T-cell (primary cell): ENCODE measurements at regions not wholly inside any gene's neighbourhood (a gene's known extent, or its start where the extent isn't known, plus 50 kb on each side); places are given as distances from the start of the nearest gene placed in this dataset.
"Not testable (repeated sequence)": the region's sequence is repeated elsewhere in the genome, so short reads cannot be mapped to it uniquely, and the experiment has no call there.

Experiments used
- ATAC-seq, 4 experiments: fragments of 200-7000 bp in 3 of 4; fragments of 150-1000 bp in 1 of 4; cut with Tn5 transposase; replicated peaks in 1 of 4; 1 replicate in 3 of 4; 2 replicates in 1 of 4; pipeline ENCODE4 v1.10.0; 2021; ENCODE audit warnings: moderate library complexity in 3 of 4, mild to moderate bottlenecking in 2 of 4, moderate number of reproducible peaks in 1 of 4
- CTCF ChIA-PET, 2 donors: fragments of 300-600 bp; sonication (Branson Sonifier 250); formaldehyde crosslinking; loops; one replicate each; lab custom pipeline; 2022; ENCODE audit warnings: antibody characterized with exemption in 2 of 2; lab: Charles Lee
- POLR2A ChIA-PET, 2 donors: fragments of 300-600 bp; sonication (Branson Sonifier 250); formaldehyde crosslinking; loops; one replicate each; lab custom pipeline; 2022; ENCODE audit warnings: antibody characterized with exemption in 2 of 2; lab: Charles Lee
- DNase-seq, 35 experiments: peaks; one replicate each; pipeline versions ENCODE4 v3.0.0 to v3.0.0-alpha.2; 2013 to 2023
- H3K27ac ChIP-seq: one replicate; pipeline ENCODE4 v1.5.1; 2013; ENCODE audit warnings: low read length
- H3K27me3 ChIP-seq, 2 experiments: replicated peaks in 1 of 2; 1 replicate in 1 of 2; 2 replicates in 1 of 2; pipeline versions ENCODE4 v1.6.1 to v1.7.0; 2013; ENCODE audit warnings: low read length in 1 of 2, mixed read lengths in 1 of 2; ENCODE audit not compliant: control insufficient read depth in 2 of 2, insufficient read depth in 2 of 2; ENCODE audit errors: extremely low read depth in 1 of 2
- H3K36me3 ChIP-seq, 2 donors: 1 replicate in 1 of 2; 2 replicates in 1 of 2; pipeline versions ENCODE4 v1.6.1 to v1.7.0; 2013; ENCODE audit warnings: low read length in 1 of 2; ENCODE audit not compliant: control insufficient read depth in 2 of 2, insufficient read depth in 1 of 2; ENCODE audit errors: extremely low read depth in 1 of 2
- H3K4me1 ChIP-seq, 2 experiments: 1 replicate in 1 of 2; 2 replicates in 1 of 2; pipeline versions ENCODE4 v1.6.1 to v1.7.0; 2013; ENCODE audit warnings: low read length in 2 of 2, mixed read lengths in 1 of 2; ENCODE audit not compliant: insufficient read depth in 2 of 2, control insufficient read depth in 1 of 2; ENCODE audit errors: extremely low read depth in 1 of 2
- H3K4me3 ChIP-seq, 2 donors: 1 replicate in 1 of 2; 2 replicates in 1 of 2; pipeline versions ENCODE4 v1.5.1 to v1.7.0; 2013; ENCODE audit warnings: mild to moderate bottlenecking in 2 of 2, low read length in 1 of 2, moderate library complexity in 1 of 2; ENCODE audit not compliant: control insufficient read depth in 1 of 2; ENCODE audit errors: extremely low read depth in 1 of 2
- H3K9me3 ChIP-seq: 2 replicates; pipeline ENCODE4 v1.7.0; 2013
- H3K27ac Mint-ChIP-seq, 2 donors: one replicate each; pipeline ENCODE4 v1.8.0; 2020 to 2021; ENCODE audit warnings: mild to moderate bottlenecking in 2 of 2, mixed read lengths in 2 of 2
- H3K27me3 Mint-ChIP-seq, 2 donors: one replicate each; pipeline ENCODE4 v1.8.0; 2021 to 2022; ENCODE audit warnings: mixed read lengths in 2 of 2
- H3K36me3 Mint-ChIP-seq: one replicate; pipeline ENCODE4 v1.8.0; 2021; ENCODE audit warnings: mixed read lengths
- H3K4me1 Mint-ChIP-seq, 3 donors: one replicate each; pipeline ENCODE4 v1.8.0; 2020 to 2022; ENCODE audit warnings: mixed read lengths in 3 of 3, mild to moderate bottlenecking in 1 of 3
- H3K4me3 Mint-ChIP-seq, 3 donors: one replicate each; pipeline ENCODE4 v1.8.0; 2020 to 2022; ENCODE audit warnings: mild to moderate bottlenecking in 3 of 3, mixed read lengths in 3 of 3, moderate library complexity in 3 of 3
- H3K9me3 Mint-ChIP-seq, 3 donors: one replicate each; pipeline ENCODE4 v1.8.0; 2020 to 2022; ENCODE audit warnings: mixed read lengths in 3 of 3
- WGBS: methylation state at CpG from one replicate; pipeline ENCODE4 v1.1.5; 2013; ENCODE audit warnings: missing lambda C conversion rate; ENCODE audit not compliant: insufficient coverage; 5-methylcytosine and 5-hydroxymethylcytosine counted together

DNA sequence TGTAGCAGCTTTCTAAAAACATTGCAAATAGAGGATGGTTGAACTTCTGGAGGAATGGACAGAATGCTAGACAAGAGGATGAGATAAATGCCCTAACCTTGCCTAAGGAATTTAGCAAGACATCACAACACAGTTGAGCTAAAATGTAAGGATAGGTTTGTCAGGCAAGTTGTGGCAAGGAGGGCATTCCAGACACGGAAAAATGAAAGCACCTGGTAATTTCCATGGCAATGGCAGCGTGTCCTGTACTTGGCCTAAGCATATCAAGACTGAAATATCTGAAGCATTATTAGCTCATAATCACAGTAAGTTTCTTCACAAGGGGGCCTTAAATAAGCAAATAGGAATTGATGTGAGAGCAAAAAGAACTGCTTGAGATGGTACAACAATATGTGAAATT, 105.1 kb upstream of the USP25 start:
- H3K36me3 ChIP-seq, result no peaks in the 10 kb centered on the region
- Mint-ChIP-seq H3K4me1 (no peaks in the 10 kb centered on the region), H3K27ac (no peak overlapping the region), H3K36me3 (no peaks in the 10 kb centered on the region), H3K9me3 (no peaks in the 10 kb centered on the region), H3K27me3 (peaks cover 0 to 3% of the 10 kb centered on the region in 2 donors), H3K4me3 (no peak overlapping the region)
- H3K27me3 ChIP-seq, result no peaks in the 10 kb centered on the region
- DNase-seq (no peak), ATAC-seq (no peak)
- H3K27ac ChIP-seq, result no peak overlapping the region
- H3K4me1 ChIP-seq, result no peaks in the 10 kb centered on the region
- no peaks in the 10 kb centered on the region for H3K9me3 ChIP-seq
- WGBS, result no CpG with 5 or more reads among the region's 2 CpGs
- CTCF ChIA-PET, result interaction anchor here in 1 of 2 donors (0.9 kb wide), 1 partner anchor 10 kb away, joined by 3 read pairs; no protein-coding TSS in a partner anchor
- no peak overlapping the region for H3K4me3 ChIP-seq
- POLR2A ChIA-PET, result no interaction called here

DNA sequence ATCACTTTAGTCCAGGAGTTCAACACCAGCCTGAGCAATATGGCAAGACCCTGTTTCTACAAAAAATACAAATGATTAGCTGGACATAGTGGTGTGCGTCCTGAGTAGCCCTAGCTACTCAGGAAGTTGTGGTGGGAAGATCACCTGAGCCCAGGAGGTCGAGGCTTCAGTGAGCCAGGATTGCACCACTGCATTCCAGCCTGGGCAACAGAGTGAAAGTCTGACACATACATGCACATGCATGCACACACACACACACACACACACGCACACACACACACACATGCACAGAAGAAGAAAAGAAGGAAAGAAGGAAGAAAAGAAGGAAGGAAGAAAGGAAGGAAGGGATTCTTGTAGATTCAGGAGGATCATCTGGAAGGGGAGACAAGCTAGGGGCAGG, 104.4 kb upstream of the USP25 start:
- DNase-seq, result no peak
- no peaks in the 10 kb centered on the region for H3K36me3 Mint-ChIP-seq
- no peaks in the 10 kb centered on the region for H3K4me1 Mint-ChIP-seq
- Histone ChIP-seq H3K27ac (no peak overlapping the region), H3K36me3 (no peaks in the 10 kb centered on the region), H3K9me3 (no peaks in the 10 kb centered on the region), H3K4me3 (no peak overlapping the region), H3K27me3 (no peaks in the 10 kb centered on the region), H3K4me1 (no peaks in the 10 kb centered on the region)
- ChIA-PET CTCF (interaction anchor here (0.5 to 0.9 kb wide), 2 partner anchors 11 to 718 kb away, joined by 3 read pairs; no protein-coding TSS in a partner anchor), POLR2A (no interaction called here)
- no peak overlapping the region for H3K4me3 Mint-ChIP-seq
- WGBS, result no CpG with 5 or more reads among the region's 3 CpGs
- peaks cover 0 to 3% of the 10 kb centered on the region in 2 donors for H3K27me3 Mint-ChIP-seq
- H3K9me3 Mint-ChIP-seq, result no peaks in the 10 kb centered on the region
- ATAC-seq, result no peak
- H3K27ac Mint-ChIP-seq, result no peak overlapping the region

DNA sequence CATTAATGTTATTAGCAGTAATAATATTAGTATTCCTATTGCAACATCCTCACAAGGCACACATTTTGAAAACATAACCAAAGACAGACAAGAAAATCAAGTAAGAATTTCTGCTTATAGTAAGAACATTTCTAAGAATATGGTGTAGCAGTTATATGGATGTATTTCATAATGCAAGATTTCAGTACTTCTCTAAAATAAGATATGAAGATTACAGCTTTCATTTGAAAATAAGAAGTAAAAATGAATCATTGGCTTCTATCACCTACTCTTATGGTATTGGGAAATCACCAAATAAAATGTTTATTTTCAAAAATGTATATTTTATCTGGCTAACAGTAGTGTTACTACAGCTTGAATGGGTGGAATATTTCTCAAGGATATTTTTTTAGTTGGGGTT, 103.8 kb upstream of the USP25 start:
- Histone ChIP-seq H3K27ac (no peak overlapping the region), H3K4me3 (no peak overlapping the region), H3K4me1 (no peaks in the 10 kb centered on the region), H3K27me3 (no peaks in the 10 kb centered on the region), H3K36me3 (no peaks in the 10 kb centered on the region), H3K9me3 (no peaks in the 10 kb centered on the region)
- ChIA-PET CTCF (no interaction called here), POLR2A (no interaction called here)
- Mint-ChIP-seq H3K9me3 (no peaks in the 10 kb centered on the region), H3K4me3 (no peak overlapping the region), H3K27me3 (peaks cover 0 to 3% of the 10 kb centered on the region in 2 donors), H3K36me3 (no peaks in the 10 kb centered on the region), H3K4me1 (no peaks in the 10 kb centered on the region), H3K27ac (no peak overlapping the region)
- DNase-seq (no peak), ATAC-seq (no peak)

- Mint-ChIP-seq H3K27ac (no peak overlapping the region), H3K9me3 (no peaks in the 10 kb centered on the region), H3K4me1 (no peaks in the 10 kb centered on the region), H3K36me3 (no peaks in the 10 kb centered on the region), H3K4me3 (no peak overlapping the region), H3K27me3 (peaks cover 0 to 3% of the 10 kb centered on the region in 2 donors)
- WGBS, result 80% methylated on average over 1 of the region's 3 CpGs
- Histone ChIP-seq H3K27me3 (no peaks in the 10 kb centered on the region), H3K4me1 (no peaks in the 10 kb centered on the region), H3K36me3 (no peaks in the 10 kb centered on the region), H3K9me3 (no peaks in the 10 kb centered on the region), H3K4me3 (no peak overlapping the region), H3K27ac (no peak overlapping the region)
- ChIA-PET POLR2A (no interaction called here), CTCF (no interaction called here)
- DNase-seq (no peak), ATAC-seq (no peak)
Observed at GRCh38 chr21:15627011-15627410, 102.8 kb upstream of the USP25 start.

- H3K4me3 ChIP-seq, result no peak overlapping the region
- H3K9me3 Mint-ChIP-seq, result no peaks in the 10 kb centered on the region
- H3K4me1 Mint-ChIP-seq, result no peaks in the 10 kb centered on the region
- H3K27me3 Mint-ChIP-seq, result peaks cover 0 to 3% of the 10 kb centered on the region in 2 donors
- H3K27me3 ChIP-seq, result no peaks in the 10 kb centered on the region
- H3K36me3 ChIP-seq, result no peaks in the 10 kb centered on the region
- no peak overlapping the region for H3K4me3 Mint-ChIP-seq
- WGBS, result 80% methylated on average over 3 of the region's 7 CpGs
- H3K9me3 ChIP-seq, result no peaks in the 10 kb centered on the region
- H3K27ac Mint-ChIP-seq, result no peak overlapping the region
- no peaks in the 10 kb centered on the region for H3K4me1 ChIP-seq
- POLR2A ChIA-PET, result interaction anchor here in 1 of 2 donors (0.6 kb wide), 1 partner anchor 12 kb away, joined by 3 read pairs; no protein-coding TSS in a partner anchor
- no peaks in the 10 kb centered on the region for H3K36me3 Mint-ChIP-seq
- DNase-seq (no peak), ATAC-seq (no peak)
- CTCF ChIA-PET, result no interaction called here
- H3K27ac ChIP-seq, result no peak overlapping the region
Observed at GRCh38 chr21:15627823-15628222, 102.0 kb upstream of the USP25 start.

DNA sequence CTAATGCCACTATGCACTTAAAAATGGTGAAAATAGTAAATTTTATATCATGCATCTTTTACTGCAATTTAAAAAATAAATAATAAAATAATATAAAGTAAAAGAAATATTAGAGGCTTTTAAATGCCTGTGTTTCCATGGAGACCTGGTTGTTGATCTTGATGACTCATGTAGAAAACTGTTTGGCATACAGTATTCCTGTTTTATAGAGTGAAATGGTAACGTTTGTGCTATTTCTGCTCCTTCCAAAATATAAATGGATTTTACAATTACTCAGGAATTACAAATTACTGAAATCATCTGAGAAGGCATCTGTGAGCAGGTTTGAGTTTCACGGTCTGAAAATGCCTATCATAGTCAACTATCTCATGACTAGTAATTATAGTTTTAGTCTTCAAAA, 98.4 kb upstream of the USP25 start:
- Histone ChIP-seq H3K4me3 (no peak overlapping the region), H3K27ac (no peak overlapping the region), H3K9me3 (no peaks in the 10 kb centered on the region), H3K27me3 (no peaks in the 10 kb centered on the region), H3K36me3 (no peaks in the 10 kb centered on the region), H3K4me1 (no peaks in the 10 kb centered on the region)
- ATAC-seq, result no peak
- ChIA-PET POLR2A (no interaction called here), CTCF (no interaction called here)
- H3K27ac Mint-ChIP-seq, result no peak overlapping the region
- H3K4me3 Mint-ChIP-seq, result no peak overlapping the region
- no peaks in the 10 kb centered on the region for H3K4me1 Mint-ChIP-seq
- no peaks in the 10 kb centered on the region for H3K9me3 Mint-ChIP-seq
- no peak for DNase-seq
- peaks cover 0 to 3% of the 10 kb centered on the region in 2 donors for H3K27me3 Mint-ChIP-seq
- WGBS, result no CpG with 5 or more reads among the region's 2 CpGs
- H3K36me3 Mint-ChIP-seq, result no peaks in the 10 kb centered on the region

DNA sequence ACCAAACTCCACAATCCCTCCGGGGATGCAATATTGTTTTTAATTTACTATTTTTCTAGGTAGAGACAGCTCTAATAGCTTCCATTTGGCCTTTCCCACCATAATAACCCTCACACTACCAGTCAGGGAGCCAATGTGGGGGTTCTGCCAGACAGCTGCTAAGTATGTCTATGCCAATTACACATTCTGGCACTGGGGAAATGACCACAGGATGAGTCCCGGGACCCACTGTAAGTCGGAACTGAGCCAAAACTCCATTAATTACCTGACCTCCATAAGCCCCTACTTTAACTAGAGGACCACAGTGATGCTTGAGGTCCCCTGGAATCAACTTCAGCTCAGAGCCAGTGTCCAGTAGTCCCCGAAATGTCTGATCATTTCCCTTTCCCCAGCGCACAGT, 95.2 kb upstream of the USP25 start:
- CTCF ChIA-PET, result interaction anchor here in 1 of 2 donors (0.6 kb wide), 1 partner anchor 701 kb away, joined by 4 read pairs; no protein-coding TSS in a partner anchor
- H3K27ac ChIP-seq, DNase-seq, H3K4me3 Mint-ChIP-seq, H3K27me3 ChIP-seq, ATAC-seq, H3K36me3 Mint-ChIP-seq, H3K27me3 Mint-ChIP-seq, H3K27ac Mint-ChIP-seq, H3K9me3 Mint-ChIP-seq, H3K4me1 ChIP-seq, H3K4me3 ChIP-seq, POLR2A ChIA-PET, H3K36me3 ChIP-seq, H3K4me1 Mint-ChIP-seq, H3K9me3 ChIP-seq: not testable (repeated sequence)
- WGBS, result no CpG with 5 or more reads among the region's 5 CpGs
